HG03135 (cell line): ENCODE measurements at regions not wholly inside any gene's neighbourhood (a gene's known extent, or its start where the extent isn't known, plus 50 kb on each side); places are given as distances from the start of the nearest gene placed in this dataset.
"Not testable (repeated sequence)": the region's sequence is repeated elsewhere in the genome, so short reads cannot be mapped to it uniquely, and the experiment has no call there.

Experiments used
- ATAC-seq: cut with Tn5 transposase; IDR thresholded peaks from one replicate; pipeline ENCODE4 v1.9.1; 2021; ENCODE audit warnings: mild to moderate bottlenecking, moderate library complexity; ENCODE audit not compliant: unreplicated experiment

GRCh38 chr6:115467726-115468125 lies 593.0 kb downstream of the FRK start:
- ATAC-seq: no peak

DNA sequence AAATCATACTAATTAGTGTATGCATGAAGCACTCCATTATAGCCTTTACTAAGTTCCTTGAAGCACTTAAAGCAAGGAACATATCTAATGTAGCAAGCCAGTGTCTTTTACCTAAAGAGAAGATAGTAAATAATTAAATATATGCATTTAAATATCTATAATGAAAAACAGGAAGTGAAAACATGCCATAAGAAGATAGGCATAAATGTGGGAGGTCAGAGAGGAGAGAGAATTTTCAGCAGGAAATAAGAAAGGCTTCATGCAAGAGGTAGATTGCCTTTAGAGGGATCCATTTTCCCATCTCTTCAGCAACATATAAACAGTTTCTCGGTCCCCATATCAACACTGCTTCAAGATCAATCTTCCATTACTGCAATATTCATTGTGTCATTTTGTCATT lies 599.8 kb downstream of the FRK start:
- no peak for ATAC-seq

DNA sequence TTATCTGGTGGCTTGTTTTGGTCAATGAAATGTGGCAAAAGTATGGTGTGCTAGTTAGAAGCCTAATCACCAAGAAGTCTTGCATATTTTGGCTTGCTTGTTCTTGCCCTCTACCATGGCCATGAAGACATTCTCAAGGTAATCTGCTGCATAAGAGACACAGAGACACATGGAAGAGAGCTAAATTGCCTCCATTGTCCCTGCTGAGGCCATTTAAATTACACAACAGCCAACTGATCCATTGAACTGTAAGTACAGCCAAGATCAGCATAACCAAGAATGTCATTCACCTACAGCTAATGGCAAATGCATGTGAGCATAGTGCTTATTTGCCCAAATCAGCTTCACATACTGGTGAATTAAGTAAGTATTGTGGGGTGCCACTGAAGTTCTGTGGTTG lies 603.8 kb downstream of the FRK start:
- ATAC-seq: no peak

- no peak for ATAC-seq
Observed at GRCh38 chr6:115443825-115444478, 616.7 kb downstream of the FRK start.

DNA sequence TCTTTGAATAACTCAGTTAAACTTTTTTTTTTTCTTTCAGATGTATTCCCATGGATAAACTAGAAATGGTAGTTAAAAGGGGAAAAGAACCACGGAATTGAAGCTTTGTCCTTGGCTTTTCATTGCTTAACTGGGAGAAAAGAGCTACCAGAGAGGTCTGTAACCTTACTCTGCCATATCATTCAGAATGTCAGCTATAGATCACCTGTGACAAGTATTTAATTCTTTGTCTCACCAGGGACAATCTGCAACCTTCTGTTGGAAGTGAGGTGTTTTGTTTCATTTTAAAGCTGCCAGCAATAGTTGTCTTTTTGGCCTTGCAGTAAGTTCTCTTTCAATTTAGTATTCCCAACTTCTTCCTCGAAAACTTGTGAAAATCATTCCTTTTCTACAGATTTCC lies 618.4 kb downstream of the FRK start:
- no peak for ATAC-seq

DNA sequence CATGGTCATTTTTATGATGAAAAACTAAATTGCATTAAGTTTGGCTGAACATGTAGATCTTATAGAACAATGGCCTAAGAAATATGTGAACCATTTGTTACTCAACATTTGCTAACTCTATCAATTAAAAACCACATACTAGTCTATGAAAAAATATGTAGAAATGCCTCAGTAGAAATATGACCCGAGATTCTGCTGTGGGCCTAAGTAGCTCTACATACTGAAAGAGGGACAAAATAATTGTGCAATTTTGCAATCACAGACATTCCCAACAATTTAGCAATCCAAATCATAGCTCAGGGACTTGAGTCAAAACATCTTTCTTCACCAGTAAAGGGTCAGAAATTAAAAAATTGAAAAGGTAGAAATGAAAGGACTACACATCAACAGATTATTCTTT lies 619.0 kb downstream of the FRK start:
- no peak for ATAC-seq

- ATAC-seq: no peak
Observed at GRCh38 chr6:115415378-115415777, 645.3 kb downstream of the FRK start.

DNA sequence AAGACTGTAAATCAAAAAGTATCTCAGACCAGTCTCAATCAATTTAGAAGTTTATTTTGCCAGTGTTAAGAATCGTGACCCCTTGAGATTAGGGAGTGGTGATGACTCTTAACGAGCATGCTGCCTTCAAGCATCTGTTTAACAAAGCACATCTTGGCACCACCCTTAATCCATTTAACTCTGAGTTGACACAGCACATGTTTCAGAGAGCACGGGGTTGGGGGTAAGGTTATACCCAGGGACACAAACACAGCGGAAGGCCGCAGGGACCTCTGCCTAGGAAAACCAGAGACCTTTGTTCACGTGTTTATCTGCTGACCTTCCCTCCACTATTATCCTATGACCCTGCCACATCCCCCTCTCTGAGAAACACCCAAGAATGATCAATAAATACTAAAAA lies 645.8 kb downstream of the FRK start:
- not testable (repeated sequence) for ATAC-seq

- ATAC-seq: no peak
Observed at GRCh38 chr6:115411756-115412155, 648.9 kb downstream of the FRK start.

DNA sequence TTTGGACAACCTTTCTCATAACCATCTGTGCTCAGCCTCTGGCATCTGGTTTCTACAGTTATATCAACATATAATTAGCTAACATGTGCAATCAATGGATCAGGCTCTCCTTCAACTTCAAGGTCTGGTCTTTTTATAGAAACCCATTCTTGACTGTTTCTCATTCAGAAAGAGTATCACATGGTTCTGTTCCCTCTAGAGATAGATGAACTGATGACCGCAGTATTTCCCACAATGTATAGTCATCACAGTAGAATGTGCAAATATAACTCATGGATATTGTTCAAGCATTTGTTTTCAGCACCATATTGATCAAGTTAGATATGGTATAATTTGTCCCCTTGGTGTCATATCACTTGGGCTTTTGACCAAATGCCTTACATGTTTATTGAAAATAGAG lies 656.2 kb downstream of the FRK start:
- ATAC-seq: no peak

DNA sequence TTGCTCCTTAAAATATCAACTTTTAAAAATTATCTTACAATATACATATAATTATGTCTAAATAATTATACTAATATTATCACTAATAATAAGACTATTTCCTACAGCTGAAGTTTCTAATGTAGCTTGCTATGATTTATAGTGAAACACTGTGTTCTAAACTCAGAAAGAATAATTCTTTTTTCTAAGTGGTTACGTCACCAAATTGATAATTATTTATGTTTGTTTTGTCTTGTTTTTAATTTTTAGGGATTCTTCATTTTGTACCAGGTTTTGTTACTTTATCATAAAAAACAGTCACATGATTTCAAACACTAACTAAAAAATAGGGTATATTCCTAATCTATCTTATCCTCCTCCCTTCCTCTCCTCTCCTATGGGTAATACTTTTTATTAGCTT lies 662.1 kb downstream of the FRK start:
- no peak for ATAC-seq

DNA sequence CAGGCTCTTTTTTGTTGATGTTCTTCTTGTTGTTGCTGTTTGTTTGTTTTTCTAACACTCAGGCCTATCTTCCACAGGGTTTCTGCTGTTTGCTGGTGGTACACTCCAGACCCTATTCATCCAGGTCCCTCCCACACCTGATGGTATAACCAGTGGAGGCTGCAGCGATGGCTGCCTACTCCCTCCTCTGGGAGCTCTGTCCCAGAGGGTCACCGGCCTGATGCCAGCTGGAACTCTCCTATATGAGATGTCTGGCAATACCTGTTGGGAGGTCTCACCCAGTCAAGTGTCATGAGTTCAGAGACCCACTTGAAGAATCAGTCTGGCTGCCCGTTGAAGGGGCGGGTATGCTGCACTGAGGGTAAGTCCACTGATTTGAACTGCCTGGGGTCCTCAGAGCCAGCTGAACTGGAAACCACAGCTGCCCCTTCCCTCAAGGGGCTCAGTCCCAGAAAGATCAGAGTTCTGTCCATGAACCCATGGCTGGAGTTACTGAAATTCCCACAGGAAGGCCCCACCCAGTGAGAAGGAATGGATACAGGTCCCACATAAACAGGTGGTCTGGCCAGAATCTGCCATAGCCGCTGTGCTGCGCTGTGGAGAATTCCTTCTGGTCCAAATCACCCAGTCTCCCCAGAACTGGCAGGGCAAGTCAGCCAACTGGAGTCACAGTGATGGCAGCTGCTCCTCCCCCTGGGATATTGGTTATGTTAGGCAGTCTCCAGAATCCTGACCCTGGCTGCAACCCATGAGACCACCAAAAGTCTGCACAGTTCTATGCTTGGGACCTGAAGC lies 664.4 kb downstream of the FRK start:
- ATAC-seq: no peak

DNA sequence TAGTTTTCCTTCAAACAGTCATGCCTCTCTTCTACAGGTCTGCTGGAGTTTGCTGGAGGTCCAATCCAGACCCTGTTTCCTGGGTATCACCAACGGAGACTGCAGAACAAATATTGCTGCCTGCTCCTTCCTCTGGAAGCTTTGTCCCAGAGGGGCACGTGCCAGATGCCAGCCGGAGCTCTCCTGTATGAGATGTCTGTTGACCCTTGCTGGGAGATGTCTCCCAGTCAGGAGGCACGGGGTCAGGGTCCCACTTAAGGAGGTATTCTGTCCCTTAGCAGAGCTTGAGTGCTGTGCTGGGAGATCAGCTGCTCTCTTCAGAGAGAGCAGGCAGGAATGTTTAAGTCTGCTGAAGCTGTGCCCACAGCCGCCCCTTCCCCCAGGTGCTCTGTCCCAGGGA lies 666.9 kb downstream of the FRK start:
- no peak for ATAC-seq

DNA sequence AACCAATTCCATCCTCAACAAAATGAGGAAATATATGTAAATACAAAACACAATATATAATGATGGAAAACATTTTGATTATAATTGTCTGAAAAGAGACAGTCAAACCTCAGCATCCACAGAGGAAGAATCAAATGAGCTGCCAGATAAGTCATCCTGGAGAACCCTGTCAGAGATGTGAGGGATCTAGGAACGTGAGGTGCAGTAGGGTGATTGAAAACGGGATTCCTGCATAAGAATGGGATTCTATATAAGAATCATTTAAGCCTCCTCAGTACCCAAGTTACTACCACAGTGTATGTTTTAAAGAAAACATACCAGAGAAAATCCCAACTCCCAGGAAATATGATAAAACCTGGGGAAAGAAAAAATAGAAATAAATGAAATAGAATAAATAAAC lies 690.5 kb downstream of the FRK start:
- ATAC-seq: no peak

GRCh38 chr6:115365783-115366182 lies 694.9 kb downstream of the FRK start:
- ATAC-seq: no peak

GRCh38 chr6:115363379-115363778 lies 697.3 kb downstream of the FRK start:
- ATAC-seq: no peak

DNA sequence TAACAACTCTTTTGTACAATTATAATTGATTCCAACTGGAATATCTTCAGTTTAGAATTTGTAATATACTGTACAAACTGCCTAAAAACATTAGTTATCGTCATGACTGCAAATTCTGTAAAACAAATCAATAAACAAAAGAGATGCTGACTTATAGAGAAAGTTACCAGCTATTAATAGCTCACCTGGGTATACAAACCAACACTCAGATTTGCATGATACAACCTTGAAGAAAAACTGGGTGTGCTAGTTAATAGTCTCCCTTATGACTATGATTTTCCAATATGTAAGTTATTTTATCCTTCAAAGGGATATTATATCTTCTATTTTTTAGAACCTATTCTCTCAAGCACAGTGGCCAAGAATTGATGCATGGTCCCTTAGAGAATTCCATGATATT lies 698.5 kb downstream of the FRK start:
- no peak for ATAC-seq

GRCh38 chr6:115360602-115361325 lies 699.9 kb downstream of the FRK start:
- no peak for ATAC-seq

DNA sequence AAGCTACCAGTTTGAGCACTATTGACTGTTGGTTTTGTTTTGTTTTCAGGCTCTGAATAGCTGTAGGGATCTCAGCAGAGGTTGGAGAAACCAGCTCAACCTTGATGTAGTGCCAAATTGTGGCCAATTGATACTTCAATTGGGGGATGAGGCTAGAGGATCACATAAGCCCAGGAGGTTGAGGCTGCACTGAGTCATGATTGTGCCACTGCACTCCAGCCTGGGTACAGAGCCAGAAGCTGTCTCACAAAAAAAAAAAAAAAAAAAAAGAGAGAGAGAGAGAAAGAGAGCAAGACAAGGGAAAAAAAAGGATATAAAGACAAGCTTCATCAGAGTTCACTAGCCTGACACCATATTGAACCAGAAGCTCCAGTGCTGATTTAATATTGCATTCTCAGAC lies 702.1 kb downstream of the FRK start:
- no peak for ATAC-seq

DNA sequence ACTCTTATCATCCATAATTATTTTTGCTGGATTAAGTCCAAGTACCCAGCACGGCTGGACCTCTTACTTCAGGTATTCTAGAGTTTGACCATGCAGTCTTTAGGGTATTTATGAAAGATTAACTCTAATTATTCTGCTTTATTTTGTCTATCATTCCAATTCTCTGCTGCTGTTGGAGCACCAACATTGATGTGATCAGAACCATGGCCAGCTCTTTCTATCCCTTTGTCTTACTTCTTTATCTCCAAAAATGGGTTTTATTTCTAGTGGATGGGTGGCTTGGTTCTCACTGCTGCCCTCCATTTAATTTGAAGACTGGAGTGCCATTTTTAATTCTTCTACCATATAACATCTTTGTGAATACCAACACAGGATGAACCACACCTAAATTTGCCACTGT lies 704.3 kb downstream of the FRK start:
- ATAC-seq: no peak

DNA sequence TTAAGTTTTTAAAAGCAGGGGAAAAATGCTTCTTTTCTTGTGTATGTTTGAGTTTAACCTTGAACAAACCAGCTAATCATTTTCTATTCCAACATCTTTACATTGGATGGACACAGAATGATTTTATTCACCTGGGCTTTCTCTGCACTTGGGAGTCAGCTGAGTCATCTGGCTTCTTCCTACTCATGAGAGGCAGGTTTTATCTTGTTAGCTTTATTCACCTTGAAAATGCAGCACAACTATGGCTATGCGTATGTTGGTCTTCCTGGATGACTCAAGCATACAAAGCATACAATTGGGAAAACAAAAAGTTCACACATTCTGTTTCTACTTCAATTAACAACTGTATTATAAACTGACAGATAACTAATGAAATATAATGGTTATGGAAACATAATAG lies 737.7 kb downstream of the FRK start:
- ATAC-seq: no peak

- ATAC-seq: no peak
Observed at GRCh38 chr6:115319823-115320222, 740.9 kb downstream of the FRK start.
